ENCODE measurements at regions not wholly inside any gene's neighbourhood (a gene's known extent, or its start where the extent isn't known, plus 50 kb on each side); places are given as distances from the start of the nearest gene placed in this dataset.

DNA sequence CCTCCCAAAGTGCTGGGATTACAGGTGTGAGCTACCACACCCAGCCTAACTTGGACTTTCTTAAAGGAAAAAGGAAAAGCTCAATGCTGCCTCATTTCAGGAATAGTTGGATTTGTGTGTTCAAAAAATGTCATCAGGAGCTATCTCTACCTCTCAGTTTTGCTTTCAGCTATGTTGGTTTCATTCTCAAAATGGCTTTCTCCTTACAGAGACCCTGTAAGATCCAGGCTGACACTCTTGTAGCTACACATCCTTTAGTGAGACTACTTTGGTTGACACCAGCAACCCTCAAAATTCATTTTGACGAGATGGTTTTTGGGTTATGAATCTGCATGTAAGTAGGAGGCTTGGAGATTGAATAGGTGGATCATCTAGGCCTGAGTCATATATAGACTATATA, 269.7 kb upstream of the SORCS1 start:
- H3K9me3 ChIP-seq: no peaks in the 10 kb centered on the region
- TF ChIP-seq, protein P1, sequence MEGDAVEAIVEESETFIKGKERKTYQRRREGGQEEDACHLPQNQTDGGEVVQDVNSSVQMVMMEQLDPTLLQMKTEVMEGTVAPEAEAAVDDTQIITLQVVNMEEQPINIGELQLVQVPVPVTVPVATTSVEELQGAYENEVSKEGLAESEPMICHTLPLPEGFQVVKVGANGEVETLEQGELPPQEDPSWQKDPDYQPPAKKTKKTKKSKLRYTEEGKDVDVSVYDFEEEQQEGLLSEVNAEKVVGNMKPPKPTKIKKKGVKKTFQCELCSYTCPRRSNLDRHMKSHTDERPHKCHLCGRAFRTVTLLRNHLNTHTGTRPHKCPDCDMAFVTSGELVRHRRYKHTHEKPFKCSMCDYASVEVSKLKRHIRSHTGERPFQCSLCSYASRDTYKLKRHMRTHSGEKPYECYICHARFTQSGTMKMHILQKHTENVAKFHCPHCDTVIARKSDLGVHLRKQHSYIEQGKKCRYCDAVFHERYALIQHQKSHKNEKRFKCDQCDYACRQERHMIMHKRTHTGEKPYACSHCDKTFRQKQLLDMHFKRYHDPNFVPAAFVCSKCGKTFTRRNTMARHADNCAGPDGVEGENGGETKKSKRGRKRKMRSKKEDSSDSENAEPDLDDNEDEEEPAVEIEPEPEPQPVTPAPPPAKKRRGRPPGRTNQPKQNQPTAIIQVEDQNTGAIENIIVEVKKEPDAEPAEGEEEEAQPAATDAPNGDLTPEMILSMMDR (IDR thresholded peaks at IDR 0.05): no peak
- no peak for TF ChIP-seq POLR2A (IDR thresholded peaks at IDR 0.05)
- ATAC-seq (no peak), DNase-seq (no peak)
- H3K4me3 ChIP-seq: no peak overlapping the region
- WGBS, 4 donors: 81 to 95% (median 85%) methylated on average over 1 of the region's 1 CpG
- intact Hi-C loops (cut with DNase I): no loop called here
- H3K27me3 ChIP-seq: no peaks in the 10 kb centered on the region
- no peak overlapping the region for H3K27ac ChIP-seq
- no peaks in the 10 kb centered on the region for H3K36me3 ChIP-seq
- no peaks in the 10 kb centered on the region for H3K4me1 ChIP-seq

DNA sequence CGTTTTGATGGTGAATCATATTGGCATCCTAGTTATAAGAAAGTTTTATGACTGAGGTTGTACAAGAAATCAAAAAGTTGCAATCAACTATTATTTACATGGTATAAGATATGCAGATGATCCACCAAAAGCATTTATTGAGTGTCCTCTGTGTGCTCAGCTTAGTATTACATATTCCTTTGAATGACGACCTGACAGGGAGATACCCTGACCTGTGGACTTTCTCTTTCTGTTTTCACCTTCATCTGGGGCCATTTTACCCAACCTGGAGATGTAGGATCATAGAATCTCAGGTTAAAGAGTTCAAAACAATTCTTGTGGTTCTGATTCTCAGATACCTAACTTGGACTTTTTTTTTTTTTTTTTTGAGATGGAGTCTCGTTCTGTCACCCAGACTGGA, 269.1 kb upstream of the SORCS1 start:
- intact Hi-C loops (cut with DNase I): no loop called here
- ATAC-seq: no peak
- Histone ChIP-seq H3K4me1 (no peaks in the 10 kb centered on the region), H3K27ac (no peak overlapping the region), H3K9me3 (no peaks in the 10 kb centered on the region), H3K4me3 (no peak overlapping the region), H3K36me3 (no peaks in the 10 kb centered on the region), H3K27me3 (no peaks in the 10 kb centered on the region)
- 61 to 86% (median 78%) methylated on average over 3 of the region's 3 CpGs for WGBS, 4 donors
- TF ChIP-seq, protein P1 (IDR thresholded peaks at IDR 0.05): no peak
- TF ChIP-seq POLR2A (IDR thresholded peaks at IDR 0.05): no peak
- DNase-seq: no peak

DNA sequence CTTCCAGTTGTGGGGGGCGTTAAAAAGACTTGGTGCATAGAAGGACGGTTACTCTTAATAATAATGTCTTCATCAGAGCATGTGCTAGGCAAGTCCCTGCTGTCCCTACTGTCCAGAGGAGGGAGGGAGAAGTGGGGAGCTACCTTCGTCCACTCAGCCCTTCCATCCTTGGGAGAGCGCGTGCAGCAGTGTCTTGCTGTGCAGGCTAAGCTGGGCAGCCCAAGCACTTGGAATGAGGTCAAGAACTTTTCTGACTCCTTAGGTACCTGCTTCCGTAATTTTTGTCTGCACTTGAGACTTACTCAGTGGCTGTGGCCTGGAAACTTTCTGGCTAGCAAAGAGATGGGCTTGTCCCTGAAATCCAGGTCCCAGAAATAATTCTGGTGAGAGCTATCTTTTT, 265.9 kb upstream of the SORCS1 start:
- 86 to 91% (median 90%) methylated on average over 6 of the region's 6 CpGs for WGBS, 4 donors
- Histone ChIP-seq H3K36me3 (no peaks in the 10 kb centered on the region), H3K4me1 (no peaks in the 10 kb centered on the region), H3K4me3 (no peak overlapping the region), H3K27me3 (no peaks in the 10 kb centered on the region), H3K9me3 (no peaks in the 10 kb centered on the region), H3K27ac (no peak overlapping the region)
- no peak for DNase-seq
- no peak for ATAC-seq
- TF ChIP-seq POLR2A (IDR thresholded peaks at IDR 0.05): no peak
- TF ChIP-seq, protein P1 (IDR thresholded peaks at IDR 0.05): no peak
- intact Hi-C loops (cut with DNase I): no loop called here

DNA sequence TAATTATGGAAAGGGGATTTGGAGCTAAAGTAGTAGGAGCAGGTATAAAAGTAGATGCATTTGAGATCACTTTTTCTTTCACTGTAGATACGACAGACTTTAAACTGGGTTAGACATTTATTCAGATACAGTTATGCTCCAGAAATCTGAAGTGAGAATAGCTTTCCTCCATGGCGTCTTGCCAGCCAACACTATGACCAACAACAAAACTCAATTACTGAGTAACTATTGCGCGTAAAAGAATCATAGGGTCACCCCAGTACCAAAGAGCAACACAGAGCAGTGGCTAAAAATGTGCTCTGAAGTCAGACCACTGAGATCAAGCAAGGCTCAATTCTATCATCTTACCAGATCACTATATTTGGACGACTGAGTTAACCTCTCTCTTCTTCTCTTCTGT, 262.5 kb upstream of the SORCS1 start:
- H3K27me3 ChIP-seq: peaks cover 0 to 4% (median 0%) of the 10 kb centered on the region in 9 donors
- WGBS, 4 donors: 72 to 83% (median 76%) methylated on average over 5 of the region's 5 CpGs
- ATAC-seq (no peak), DNase-seq (no peak)
- H3K9me3 ChIP-seq: no peaks in the 10 kb centered on the region
- TF ChIP-seq POLR2A (IDR thresholded peaks at IDR 0.05): no peak
- TF ChIP-seq, protein P1 (IDR thresholded peaks at IDR 0.05): no peak
- intact Hi-C loops (cut with DNase I): no loop called here
- no peaks in the 10 kb centered on the region for H3K36me3 ChIP-seq
- H3K27ac ChIP-seq: no peak overlapping the region
- no peaks in the 10 kb centered on the region for H3K4me1 ChIP-seq
- no peak overlapping the region for H3K4me3 ChIP-seq

All from heart left ventricle (tissue), 16 donors.